Keratinocyte (primary cell): ENCODE measurements at regions not wholly inside any gene's neighbourhood (a gene's known extent, or its start where the extent isn't known, plus 50 kb on each side); places are given as distances from the start of the nearest gene placed in this dataset.

Experiments
- DNase-seq: peaks from one replicate; pipeline ENCODE4 v3.0.0-alpha.2; 2011; ENCODE audit warnings: low read depth, missing footprints, low spot score
- FAIRE-seq: peaks from 2 replicates; lab custom pipeline; 2011; peaks lifted over from hg19 to GRCh38; lab: Jason Lieb, UNC
- H2AFZ ChIP-seq: 2 replicates; pipeline ENCODE4 v1.6.0; 2012; ENCODE audit warnings: low read length, control low read depth, inconsistent platforms; ENCODE audit not compliant: control insufficient read depth
- H3K27ac ChIP-seq: 2 replicates; pipeline ENCODE4 v1.5.1; 2011; ENCODE audit warnings: low read length; ENCODE audit not compliant: control insufficient read depth, insufficient read depth
- H3K27me3 ChIP-seq: 3 replicates; pipeline ENCODE4 v1.6.0; 2011; ENCODE audit warnings: low read length; ENCODE audit not compliant: control insufficient read depth, insufficient read depth; ENCODE audit errors: extremely low read depth
- H3K36me3 ChIP-seq, 2 experiments: 2 replicates in 1 of 2; 3 replicates in 1 of 2; pipeline ENCODE4 v1.5.1; 2011; ENCODE audit warnings: low read length in 2 of 2, mild to moderate bottlenecking in 1 of 2; ENCODE audit not compliant: control insufficient read depth in 2 of 2, insufficient read depth in 2 of 2; ENCODE audit errors: extremely low read depth in 1 of 2
- H3K4me1 ChIP-seq: 3 replicates; pipeline ENCODE4 v1.5.1; 2011; ENCODE audit warnings: low read length; ENCODE audit not compliant: control insufficient read depth, insufficient read depth; ENCODE audit errors: extremely low read depth
- H3K4me2 ChIP-seq: 3 replicates; pipeline ENCODE4 v1.6.0; 2011; ENCODE audit warnings: low read depth, low read length; ENCODE audit not compliant: control insufficient read depth, insufficient read depth; ENCODE audit errors: extremely low read depth
- H3K4me3 ChIP-seq, 3 experiments: fragments of 200-600 bp in 1 of 3; sonication (generic) in 1 of 3; 2 replicates in 2 of 3; 3 replicates in 1 of 3; pipeline ENCODE4 v1.5.1; 2011 to 2016; ENCODE audit warnings: low read length in 3 of 3, mild to moderate bottlenecking in 3 of 3, control low read depth in 2 of 3, inconsistent platforms in 1 of 3, low read depth in 1 of 3, mixed read lengths in 1 of 3, mixed run types in 1 of 3, moderate library complexity in 1 of 3; ENCODE audit not compliant: control insufficient read depth in 2 of 3, insufficient read depth in 2 of 3; ENCODE audit errors: extremely low read depth in 1 of 3
- H3K79me2 ChIP-seq: 2 replicates; pipeline ENCODE4 v1.6.0; 2012; ENCODE audit warnings: low read length; ENCODE audit not compliant: control insufficient read depth, insufficient read depth
- H3K9ac ChIP-seq: 3 replicates; pipeline ENCODE4 v1.6.0; 2011; ENCODE audit warnings: low read length; ENCODE audit not compliant: control insufficient read depth, insufficient read depth; ENCODE audit errors: extremely low read depth
- H3K9me1 ChIP-seq: 3 replicates; pipeline ENCODE4 v1.6.0; 2011; ENCODE audit warnings: low read length; ENCODE audit not compliant: control insufficient read depth, insufficient read depth; ENCODE audit errors: extremely low read depth
- H3K9me3 ChIP-seq: 2 replicates; pipeline ENCODE4 v1.5.1; 2012; ENCODE audit warnings: low read depth, low read length; ENCODE audit not compliant: control insufficient read depth
- H4K20me1 ChIP-seq: 3 replicates; pipeline ENCODE4 v1.6.0; 2011; ENCODE audit warnings: low read length; ENCODE audit not compliant: control insufficient read depth, insufficient read depth; ENCODE audit errors: extremely low read depth
- EZH2 ChIP-seq: IDR thresholded peaks from one replicate; pipeline ENCODE4 v1.6.1; 2012; ENCODE audit warnings: inconsistent platforms, mild to moderate bottlenecking, low read length, moderate library complexity
- dilution Hi-C: fragments of 300-500 bp; cut with MboI; formaldehyde crosslinking; loops from one replicate; pipeline ENCODE4 v1.7.0; 2020; ENCODE audit warnings: low sequenced_read_pairs; ENCODE audit not compliant: extremely low pct_ligation_motif_present
- TF ChIP-seq, protein P1 (sequence below), 3 experiments: IDR thresholded peaks in 1 of 3; conservative IDR thresholded peaks in 1 of 3; optimal IDR thresholded peaks in 1 of 3; 2 replicates in 2 of 3; 3 replicates in 1 of 3; pipeline versions ENCODE3 to v1.5.1; 2011; ENCODE audit warnings: low read length in 3 of 3, mild to moderate bottlenecking in 3 of 3, moderate library complexity in 2 of 3, control low read depth in 1 of 3, inconsistent platforms in 1 of 3; ENCODE audit not compliant: insufficient read depth in 2 of 3; ENCODE audit errors: extremely low read depth in 1 of 3

DNA sequence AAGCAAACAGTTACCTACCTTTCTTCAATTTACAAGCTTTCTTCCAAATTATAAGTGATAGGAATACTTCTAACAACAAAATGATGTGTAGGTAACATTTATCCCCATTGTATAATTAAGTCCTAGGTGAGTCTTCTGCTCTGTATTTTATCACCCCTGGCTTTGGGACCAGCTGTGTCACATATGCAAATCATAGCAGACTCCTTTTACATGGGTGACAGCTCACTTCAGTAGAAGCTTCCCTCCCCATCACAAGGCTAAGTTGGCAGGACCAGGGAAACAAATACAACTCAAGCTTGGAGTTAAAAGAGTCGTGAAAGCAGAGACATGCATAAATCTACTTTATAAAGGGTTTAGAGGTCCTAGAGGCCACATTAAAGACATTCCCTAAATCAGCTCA is 121.1 kb upstream of the RUNX1 start:
- no peaks in the 10 kb centered on the region for H3K36me3 ChIP-seq
- DNase-seq = no peak
- no peak for FAIRE-seq
- no peaks in the 10 kb centered on the region for H4K20me1 ChIP-seq
- dilution Hi-C loops = no loop called here
- H3K4me3 ChIP-seq = no peak overlapping the region
- no peak overlapping the region for H3K27ac ChIP-seq
- H3K4me1 ChIP-seq = peaks cover 15% of the 10 kb centered on the region
- no peaks in the 10 kb centered on the region for H3K79me2 ChIP-seq
- TF ChIP-seq, protein P1, sequence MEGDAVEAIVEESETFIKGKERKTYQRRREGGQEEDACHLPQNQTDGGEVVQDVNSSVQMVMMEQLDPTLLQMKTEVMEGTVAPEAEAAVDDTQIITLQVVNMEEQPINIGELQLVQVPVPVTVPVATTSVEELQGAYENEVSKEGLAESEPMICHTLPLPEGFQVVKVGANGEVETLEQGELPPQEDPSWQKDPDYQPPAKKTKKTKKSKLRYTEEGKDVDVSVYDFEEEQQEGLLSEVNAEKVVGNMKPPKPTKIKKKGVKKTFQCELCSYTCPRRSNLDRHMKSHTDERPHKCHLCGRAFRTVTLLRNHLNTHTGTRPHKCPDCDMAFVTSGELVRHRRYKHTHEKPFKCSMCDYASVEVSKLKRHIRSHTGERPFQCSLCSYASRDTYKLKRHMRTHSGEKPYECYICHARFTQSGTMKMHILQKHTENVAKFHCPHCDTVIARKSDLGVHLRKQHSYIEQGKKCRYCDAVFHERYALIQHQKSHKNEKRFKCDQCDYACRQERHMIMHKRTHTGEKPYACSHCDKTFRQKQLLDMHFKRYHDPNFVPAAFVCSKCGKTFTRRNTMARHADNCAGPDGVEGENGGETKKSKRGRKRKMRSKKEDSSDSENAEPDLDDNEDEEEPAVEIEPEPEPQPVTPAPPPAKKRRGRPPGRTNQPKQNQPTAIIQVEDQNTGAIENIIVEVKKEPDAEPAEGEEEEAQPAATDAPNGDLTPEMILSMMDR (optimal IDR thresholded peaks at IDR 0.05 in 1 of 3, IDR thresholded peaks at IDR 0.05 in 1 of 3, conservative IDR thresholded peaks at IDR 0.05 in 1 of 3; ENCODE audit: extremely low read depth in 1 of 3, insufficient read depth in 2 of 3, low read length in 3 of 3) = no peak
- no peak for TF ChIP-seq EZH2
- no peak overlapping the region for H3K4me2 ChIP-seq
- no peak overlapping the region for H2AFZ ChIP-seq
- H3K27me3 ChIP-seq = no peaks in the 10 kb centered on the region
- no peaks in the 10 kb centered on the region for H3K9me1 ChIP-seq
- H3K9ac ChIP-seq = no peak overlapping the region
- H3K9me3 ChIP-seq = peaks cover 2% of the 10 kb centered on the region

GRCh38 chr21:35169574-35169973 is 120.5 kb upstream of the RUNX1 start:
- TF ChIP-seq, protein P1 (optimal IDR thresholded peaks at IDR 0.05 in 1 of 3, IDR thresholded peaks at IDR 0.05 in 1 of 3, conservative IDR thresholded peaks at IDR 0.05 in 1 of 3; ENCODE audit: extremely low read depth in 1 of 3, insufficient read depth in 2 of 3, low read length in 3 of 3) = no peak
- TF ChIP-seq EZH2 = no peak
- no peak for DNase-seq
- Histone ChIP-seq H3K9ac (no peak overlapping the region), H3K4me1 (peaks cover 15% of the 10 kb centered on the region), H3K79me2 (no peaks in the 10 kb centered on the region), H3K27me3 (no peaks in the 10 kb centered on the region), H3K4me3 (no peak overlapping the region), H3K4me2 (no peak overlapping the region), H2AFZ (no peak overlapping the region), H3K36me3 (no peaks in the 10 kb centered on the region), H4K20me1 (no peaks in the 10 kb centered on the region), H3K9me3 (no peaks in the 10 kb centered on the region), H3K9me1 (no peaks in the 10 kb centered on the region), H3K27ac (no peak overlapping the region)
- FAIRE-seq = no peak
- dilution Hi-C loops = no loop called here
